ENCODE measurements at regions not wholly inside any gene's neighbourhood (a gene's known extent, or its start where the extent isn't known, plus 50 kb on each side); places are given as distances from the start of the nearest gene placed in this dataset.

DNA sequence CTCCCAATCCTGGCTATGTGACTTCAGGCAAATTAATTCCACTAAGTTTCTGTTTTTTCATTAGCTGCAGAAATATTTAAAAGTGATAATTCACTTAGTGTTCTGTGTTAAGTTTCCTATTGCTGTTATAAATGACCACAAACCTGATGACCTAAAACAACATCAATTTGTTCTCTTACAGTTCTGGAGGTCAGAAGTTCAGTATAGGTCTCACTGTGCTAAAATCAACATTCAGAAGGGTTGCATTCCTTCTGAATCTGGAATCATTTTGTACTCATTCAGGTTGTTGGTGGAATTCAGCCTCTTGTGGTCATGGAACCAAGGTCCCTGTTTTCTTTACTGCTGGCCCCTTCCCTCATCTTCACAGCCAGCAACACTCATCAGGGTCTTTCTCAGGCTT is 254.1 kb downstream of the CNTN3 start:
- TF ChIP-seq, protein P1, sequence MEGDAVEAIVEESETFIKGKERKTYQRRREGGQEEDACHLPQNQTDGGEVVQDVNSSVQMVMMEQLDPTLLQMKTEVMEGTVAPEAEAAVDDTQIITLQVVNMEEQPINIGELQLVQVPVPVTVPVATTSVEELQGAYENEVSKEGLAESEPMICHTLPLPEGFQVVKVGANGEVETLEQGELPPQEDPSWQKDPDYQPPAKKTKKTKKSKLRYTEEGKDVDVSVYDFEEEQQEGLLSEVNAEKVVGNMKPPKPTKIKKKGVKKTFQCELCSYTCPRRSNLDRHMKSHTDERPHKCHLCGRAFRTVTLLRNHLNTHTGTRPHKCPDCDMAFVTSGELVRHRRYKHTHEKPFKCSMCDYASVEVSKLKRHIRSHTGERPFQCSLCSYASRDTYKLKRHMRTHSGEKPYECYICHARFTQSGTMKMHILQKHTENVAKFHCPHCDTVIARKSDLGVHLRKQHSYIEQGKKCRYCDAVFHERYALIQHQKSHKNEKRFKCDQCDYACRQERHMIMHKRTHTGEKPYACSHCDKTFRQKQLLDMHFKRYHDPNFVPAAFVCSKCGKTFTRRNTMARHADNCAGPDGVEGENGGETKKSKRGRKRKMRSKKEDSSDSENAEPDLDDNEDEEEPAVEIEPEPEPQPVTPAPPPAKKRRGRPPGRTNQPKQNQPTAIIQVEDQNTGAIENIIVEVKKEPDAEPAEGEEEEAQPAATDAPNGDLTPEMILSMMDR (IDR thresholded peaks at IDR 0.05), result no peak
- TF ChIP-seq POLR2A (IDR thresholded peaks at IDR 0.05), result no peak

Data from tibial nerve (tissue), 3 donors.